A673 (cell line): ENCODE measurements at regions not wholly inside any gene's neighbourhood (a gene's known extent, or its start where the extent isn't known, plus 50 kb on each side); places are given as distances from the start of the nearest gene placed in this dataset.

Experiments
- EZH2 ChIP-seq: fragments of 200-600 bp; sonication (generic); IDR thresholded peaks from 2 replicates; pipeline ENCODE4 v1.6.1; 2017; ENCODE audit warnings: borderline replicate concordance, low read depth, mild to moderate bottlenecking, mixed read lengths, antibody characterized with exemption, low read length; ENCODE audit not compliant: poor library complexity, severe bottlenecking
- TF ChIP-seq, protein P1 (sequence below): fragments of 300-800, 200-600 bp; sonication (generic); conservative IDR thresholded peaks from 2 replicates; pipeline ENCODE4 v1.5.1; 2017; ENCODE audit warnings: low read depth, mild to moderate bottlenecking, antibody characterized with exemption, low read length, moderate library complexity, mixed read lengths

DNA sequence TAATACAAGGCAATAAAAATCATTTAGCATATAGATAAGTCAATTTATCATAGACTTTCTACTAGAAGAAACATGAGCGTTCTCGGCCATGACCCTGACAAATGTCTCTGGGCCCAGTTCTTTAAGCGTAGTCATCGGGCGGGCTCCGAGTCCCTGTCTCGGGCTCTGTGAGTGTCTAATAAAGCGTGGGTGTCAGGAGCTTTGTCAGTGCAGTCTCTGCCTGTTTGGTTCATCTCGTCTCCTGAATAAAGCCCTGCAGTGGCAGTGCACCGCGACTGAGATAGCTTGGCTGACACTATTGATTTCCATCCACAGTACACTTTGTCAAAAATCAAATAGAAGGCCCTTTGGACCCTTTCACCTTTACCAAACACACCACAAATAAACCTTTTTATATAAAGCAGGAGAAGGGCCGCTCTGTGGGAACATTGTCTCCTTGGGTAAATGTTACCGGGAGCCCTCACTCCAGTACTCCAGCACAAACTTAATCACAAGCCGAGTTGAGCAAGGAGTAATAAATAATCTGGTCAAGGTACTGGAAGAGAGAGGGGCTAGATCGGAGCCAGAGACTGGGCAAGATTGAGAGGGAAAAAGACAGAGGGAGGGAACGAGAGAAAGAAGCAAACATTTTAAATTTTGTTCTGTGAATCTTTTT is 368.2 kb upstream of the TSHZ3 start:
- TF ChIP-seq, protein P1, sequence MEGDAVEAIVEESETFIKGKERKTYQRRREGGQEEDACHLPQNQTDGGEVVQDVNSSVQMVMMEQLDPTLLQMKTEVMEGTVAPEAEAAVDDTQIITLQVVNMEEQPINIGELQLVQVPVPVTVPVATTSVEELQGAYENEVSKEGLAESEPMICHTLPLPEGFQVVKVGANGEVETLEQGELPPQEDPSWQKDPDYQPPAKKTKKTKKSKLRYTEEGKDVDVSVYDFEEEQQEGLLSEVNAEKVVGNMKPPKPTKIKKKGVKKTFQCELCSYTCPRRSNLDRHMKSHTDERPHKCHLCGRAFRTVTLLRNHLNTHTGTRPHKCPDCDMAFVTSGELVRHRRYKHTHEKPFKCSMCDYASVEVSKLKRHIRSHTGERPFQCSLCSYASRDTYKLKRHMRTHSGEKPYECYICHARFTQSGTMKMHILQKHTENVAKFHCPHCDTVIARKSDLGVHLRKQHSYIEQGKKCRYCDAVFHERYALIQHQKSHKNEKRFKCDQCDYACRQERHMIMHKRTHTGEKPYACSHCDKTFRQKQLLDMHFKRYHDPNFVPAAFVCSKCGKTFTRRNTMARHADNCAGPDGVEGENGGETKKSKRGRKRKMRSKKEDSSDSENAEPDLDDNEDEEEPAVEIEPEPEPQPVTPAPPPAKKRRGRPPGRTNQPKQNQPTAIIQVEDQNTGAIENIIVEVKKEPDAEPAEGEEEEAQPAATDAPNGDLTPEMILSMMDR: no peak
- TF ChIP-seq EZH2: no peak
